GM21515 (cell line): ENCODE measurements at regions not wholly inside any gene's neighbourhood (a gene's known extent, or its start where the extent isn't known, plus 50 kb on each side); places are given as distances from the start of the nearest gene placed in this dataset.
"Not testable (repeated sequence)": the region's sequence is repeated elsewhere in the genome, so short reads cannot be mapped to it uniquely, and the experiment has no call there.

ENCODE experiments used
- ATAC-seq: cut with Tn5 transposase; IDR thresholded peaks from one replicate; pipeline ENCODE4 v1.9.1; 2021; ENCODE audit not compliant: unreplicated experiment

GRCh38 chr10:33039181-33039580, 81.2 kb upstream of the ITGB1 start:
- ATAC-seq, result no peak

- no peak for ATAC-seq
These were observed 80.6 kb upstream of the ITGB1 start for GRCh38 chr10:33038672-33039071.

GRCh38 chr10:33037726-33038125, 79.7 kb upstream of the ITGB1 start:
- no peak for ATAC-seq

GRCh38 chr10:33036670-33037069, 78.6 kb upstream of the ITGB1 start:
- no peak for ATAC-seq

GRCh38 chr10:33035411-33035810, 77.4 kb upstream of the ITGB1 start:
- ATAC-seq, result no peak

GRCh38 chr10:33034931-33035330, 76.9 kb upstream of the ITGB1 start:
- no peak for ATAC-seq

- ATAC-seq, result no peak
These were observed 74.7 kb upstream of the ITGB1 start for GRCh38 chr10:33032654-33033151.

GRCh38 chr10:33031815-33032653, 74.0 kb upstream of the ITGB1 start:
- ATAC-seq, result no peak

- no peak for ATAC-seq
These were observed 73.1 kb upstream of the ITGB1 start for GRCh38 chr10:33031171-33031570.

- not testable (repeated sequence) for ATAC-seq
These were observed 70.5 kb upstream of the ITGB1 start for GRCh38 chr10:33028515-33028914.

GRCh38 chr10:33027088-33027487, 69.1 kb upstream of the ITGB1 start:
- ATAC-seq, result no peak

GRCh38 chr10:33026422-33026821, 68.4 kb upstream of the ITGB1 start:
- ATAC-seq, result no peak

- no peak for ATAC-seq
These were observed 67.9 kb upstream of the ITGB1 start for GRCh38 chr10:33025910-33026309.

- ATAC-seq, result no peak
These were observed 67.0 kb upstream of the ITGB1 start for GRCh38 chr10:33025039-33025438.

GRCh38 chr10:33022691-33023090, 64.7 kb upstream of the ITGB1 start:
- no peak for ATAC-seq

- ATAC-seq, result no peak
These were observed 64.1 kb upstream of the ITGB1 start for GRCh38 chr10:33022090-33022489.

- no peak for ATAC-seq
These were observed 59.0 kb upstream of the ITGB1 start for GRCh38 chr10:33016988-33017387.

- no peak for ATAC-seq
These were observed 57.9 kb upstream of the ITGB1 start for GRCh38 chr10:33015761-33016547.

- not testable (repeated sequence) for ATAC-seq
These were observed 55.3 kb upstream of the ITGB1 start for GRCh38 chr10:33013331-33013730.

GRCh38 chr10:33012306-33012705, 54.3 kb upstream of the ITGB1 start:
- no peak for ATAC-seq

- ATAC-seq, result no peak
These were observed 52.4 kb upstream of the ITGB1 start for GRCh38 chr10:33010132-33011037.
